KG1 (cell line): ENCODE measurements at regions not wholly inside any gene's neighbourhood (a gene's known extent, or its start where the extent isn't known, plus 50 kb on each side); places are given as distances from the start of the nearest gene placed in this dataset.

Source experiments
- DNase-seq: peaks from one replicate; lab custom pipeline; 2025; lab: John Stamatoyannopoulos, UW

DNA sequence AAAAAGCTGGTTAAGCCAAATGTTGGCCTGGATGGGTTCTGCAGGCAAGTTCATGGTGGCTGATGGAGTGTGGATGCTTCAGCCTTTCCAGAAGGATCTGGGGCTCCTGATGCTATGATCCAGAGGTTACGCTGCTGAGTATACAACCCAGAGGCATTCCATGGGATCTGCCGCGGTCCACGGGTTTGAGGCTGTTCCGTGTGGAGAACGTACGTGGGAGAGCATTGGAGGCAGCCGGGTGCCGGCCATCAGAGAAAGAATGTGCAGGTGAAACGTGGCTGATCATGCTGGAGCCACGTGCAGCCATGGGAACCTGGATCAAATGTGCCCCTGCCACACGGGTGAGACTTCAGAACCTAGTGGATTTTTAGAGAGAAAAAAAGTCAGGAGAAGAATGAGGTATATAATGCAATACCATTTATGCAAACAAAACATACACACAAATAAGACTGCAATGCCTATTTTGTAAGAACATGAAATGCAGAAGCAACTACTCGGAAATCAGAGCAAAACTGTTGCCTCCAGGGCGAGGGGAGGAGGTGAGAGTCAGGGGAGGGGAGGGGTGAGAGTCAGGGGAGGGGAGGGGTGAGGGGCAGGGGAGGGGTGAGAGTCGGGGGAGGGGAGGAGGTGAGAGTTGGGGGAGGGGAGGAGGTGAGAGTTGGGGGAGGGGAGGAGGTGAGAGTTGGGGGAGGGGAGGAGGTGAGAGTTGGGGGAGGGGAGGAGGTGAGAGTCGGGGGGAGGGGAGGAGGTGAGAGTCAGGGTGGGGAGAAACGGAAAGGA is 116.5 kb upstream of the C1orf174 start:
- DNase-seq: no peak

DNA sequence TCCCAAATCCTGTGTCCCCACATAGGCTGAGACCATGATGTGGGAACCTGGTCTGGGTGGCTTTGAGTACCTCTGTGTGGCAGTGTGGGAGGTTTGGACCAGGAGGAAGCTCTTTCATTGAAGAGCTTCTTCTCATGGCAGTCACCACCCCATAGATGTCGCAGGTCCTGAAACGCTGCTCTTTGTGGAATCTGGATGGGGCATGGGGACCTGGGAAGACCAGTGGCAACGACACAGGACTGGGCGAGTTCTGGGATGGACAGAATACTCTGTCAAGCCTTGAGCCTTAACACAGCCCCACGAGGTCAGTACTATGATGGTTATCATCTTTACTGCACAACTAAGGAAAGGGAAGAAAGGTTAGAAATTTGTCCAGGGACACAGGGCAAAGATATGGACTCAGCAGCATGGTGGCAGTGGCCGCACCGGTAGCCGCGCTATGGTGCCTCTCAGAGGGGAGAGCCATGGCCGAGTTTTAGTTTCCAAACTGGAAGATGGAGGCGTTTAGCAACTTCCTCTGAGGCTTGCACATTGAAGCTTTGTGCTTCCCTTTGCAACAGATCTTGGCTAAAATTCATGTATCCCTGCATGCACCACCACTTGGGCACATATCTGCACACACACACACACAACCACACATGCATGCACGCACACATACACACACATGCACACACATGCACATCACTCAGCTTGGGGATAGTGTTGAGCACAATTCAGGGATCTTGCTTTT is 117.7 kb upstream of the C1orf174 start:
- DNase-seq: no peak

DNA sequence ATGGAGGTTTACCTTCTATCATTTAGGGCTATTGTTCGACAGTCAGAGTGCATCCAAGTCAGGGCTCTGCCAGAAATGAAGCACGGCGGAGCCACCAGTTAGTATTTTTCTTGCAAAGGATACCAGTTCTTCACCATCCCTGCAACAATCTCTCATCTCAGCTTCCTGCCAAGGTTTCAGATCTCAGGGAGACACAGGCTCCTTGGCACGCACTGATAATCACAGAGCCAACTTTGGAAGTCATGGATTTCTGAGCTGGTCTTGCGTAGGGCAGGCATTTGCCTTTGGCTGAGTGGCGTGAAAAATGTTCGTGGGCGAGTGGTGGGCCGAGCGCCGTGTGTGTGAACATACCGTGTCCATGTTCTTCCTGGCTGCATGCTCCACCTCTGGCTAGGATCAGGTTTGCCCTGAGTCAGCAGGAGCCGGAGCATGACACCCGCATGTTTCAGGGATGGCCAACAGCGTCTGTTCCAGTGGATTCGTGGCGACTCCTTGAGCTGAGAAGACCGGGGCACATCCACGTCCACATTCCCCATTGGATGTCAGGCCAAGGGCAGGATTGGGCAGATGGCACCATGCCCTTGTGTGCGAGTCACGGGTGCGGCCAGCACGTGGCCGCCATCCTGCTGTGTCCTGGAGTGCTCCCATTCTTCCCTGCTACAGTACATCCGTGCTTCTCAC is 118.5 kb upstream of the C1orf174 start:
- DNase-seq: no peak

DNA sequence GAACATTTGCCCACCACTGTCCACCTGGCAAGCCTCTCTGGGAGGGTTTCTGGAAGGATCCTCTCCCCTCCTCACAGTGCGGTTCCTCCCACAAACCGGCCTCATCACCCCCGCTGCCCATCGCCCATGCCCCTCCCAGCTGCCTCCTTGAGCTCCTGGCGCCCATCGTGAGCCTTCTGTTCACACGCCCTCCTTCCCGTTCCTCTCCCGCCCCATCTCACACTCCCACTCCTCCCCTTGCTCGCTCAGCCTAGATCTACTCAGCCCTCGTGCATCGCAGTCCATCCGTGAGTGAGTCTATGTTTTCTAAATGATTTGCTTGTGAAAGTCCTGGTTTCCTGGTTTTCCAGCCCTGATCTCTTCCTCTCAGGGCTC is 119.1 kb upstream of the C1orf174 start:
- no peak for DNase-seq

DNA sequence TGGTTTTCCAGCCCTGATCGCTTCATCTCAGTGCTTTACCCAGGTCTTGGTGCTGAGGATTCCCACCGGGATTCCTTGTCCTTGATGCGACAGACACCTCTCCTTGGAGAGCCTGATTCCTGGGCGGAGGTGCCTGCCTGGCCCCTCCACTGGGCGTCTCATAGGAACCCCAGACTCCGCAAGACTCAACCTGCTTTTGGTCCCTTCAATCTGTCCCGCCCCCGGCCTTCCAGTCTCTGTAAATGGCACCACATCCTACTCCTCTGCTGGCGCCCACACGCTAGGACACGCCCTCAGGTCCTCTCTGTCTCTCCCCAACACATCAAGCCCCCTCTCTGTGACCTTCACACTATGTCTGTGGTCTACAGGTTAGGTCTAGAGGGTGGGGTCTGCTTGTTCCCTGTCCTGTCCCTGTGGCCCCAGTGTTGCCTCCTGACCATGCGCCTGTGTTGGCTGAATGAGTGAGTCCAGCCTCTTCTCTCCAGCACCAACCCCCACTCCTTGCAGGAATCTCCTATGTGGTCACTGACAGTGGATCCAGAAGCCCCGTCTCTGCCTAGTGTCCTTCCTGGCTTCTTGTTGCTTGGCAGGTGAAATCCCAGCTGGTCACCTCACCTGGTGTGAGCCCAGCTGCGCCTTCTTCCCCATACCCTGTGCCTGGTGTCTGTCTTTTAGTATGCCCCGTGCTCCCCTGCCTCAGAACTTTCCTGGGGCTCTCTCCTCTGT is 119.7 kb upstream of the C1orf174 start:
- no peak for DNase-seq

DNA sequence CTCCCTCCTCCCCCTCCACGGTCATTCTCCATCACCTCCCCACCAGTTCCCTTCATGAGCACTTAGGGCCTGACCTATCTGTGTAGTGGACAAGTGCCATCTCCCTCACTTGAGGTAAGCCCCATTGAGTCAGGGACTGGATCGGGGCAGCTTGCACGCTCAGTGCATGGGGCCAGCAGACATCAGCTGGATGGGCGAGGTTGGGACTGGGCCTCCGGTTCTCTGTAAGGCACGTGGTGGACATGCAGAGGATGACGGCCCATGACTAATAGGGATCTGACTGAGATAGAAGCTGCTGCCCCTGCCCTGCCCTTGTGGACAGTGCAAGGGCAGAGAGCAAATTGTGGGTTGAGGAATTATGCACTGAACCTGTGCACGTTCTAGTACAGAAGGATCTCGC is 120.4 kb upstream of the C1orf174 start:
- DNase-seq: no peak

DNA sequence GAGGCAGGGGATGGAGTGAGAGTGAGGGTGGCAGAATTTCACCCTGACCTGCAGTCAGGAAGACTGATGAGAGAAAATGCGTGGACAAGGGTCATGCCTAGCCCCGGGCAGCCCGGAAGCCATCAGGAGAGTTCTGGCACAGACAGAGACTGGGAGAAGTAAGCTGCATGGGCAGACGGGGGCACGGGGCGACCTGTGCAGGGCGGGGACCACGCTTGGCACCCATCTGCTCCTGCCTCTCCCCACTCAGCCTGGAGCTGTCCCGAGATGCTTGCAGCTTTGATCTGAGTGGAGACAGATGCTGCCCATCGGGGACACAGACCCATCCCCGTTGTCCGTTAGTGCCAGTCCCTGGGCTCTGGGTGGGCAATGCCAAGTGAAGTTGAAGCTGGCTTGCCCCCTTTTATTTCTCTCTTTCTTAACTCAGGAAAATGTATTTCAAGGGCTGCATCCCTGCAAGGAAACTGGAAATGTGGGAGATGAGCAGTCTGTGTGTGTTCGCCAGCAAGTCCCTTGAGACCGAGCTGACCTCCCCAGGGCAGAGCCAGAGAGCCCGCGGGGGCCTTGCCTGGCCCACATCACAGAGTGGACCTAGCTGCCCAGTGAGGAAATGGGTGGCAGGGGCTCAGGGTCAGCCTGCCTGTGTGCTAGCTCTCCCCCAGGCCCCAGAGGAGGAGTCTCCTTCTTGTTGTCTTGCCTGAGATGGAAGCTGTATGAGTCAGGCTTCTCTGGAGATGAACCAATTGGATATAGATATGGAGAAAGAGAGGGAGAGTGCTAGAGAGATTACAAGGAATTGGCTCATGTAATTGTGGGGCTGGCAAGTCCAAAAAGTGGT is 121.3 kb upstream of the C1orf174 start:
- DNase-seq: no peak

DNA sequence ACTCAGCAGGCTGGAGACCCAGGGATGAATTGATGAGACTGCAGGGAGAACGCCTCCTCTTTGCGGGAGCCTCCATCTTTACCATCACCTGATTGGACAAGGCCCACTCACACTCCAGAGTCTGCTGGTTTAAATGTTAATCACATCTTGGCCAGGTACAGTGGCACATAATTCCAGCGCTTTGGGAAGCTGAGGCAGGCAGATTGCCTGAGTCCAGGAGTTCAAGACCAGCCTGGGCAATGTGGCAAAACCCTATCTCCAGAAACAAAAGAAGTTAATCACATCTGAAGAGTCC is 121.8 kb upstream of the C1orf174 start:
- no peak for DNase-seq

DNA sequence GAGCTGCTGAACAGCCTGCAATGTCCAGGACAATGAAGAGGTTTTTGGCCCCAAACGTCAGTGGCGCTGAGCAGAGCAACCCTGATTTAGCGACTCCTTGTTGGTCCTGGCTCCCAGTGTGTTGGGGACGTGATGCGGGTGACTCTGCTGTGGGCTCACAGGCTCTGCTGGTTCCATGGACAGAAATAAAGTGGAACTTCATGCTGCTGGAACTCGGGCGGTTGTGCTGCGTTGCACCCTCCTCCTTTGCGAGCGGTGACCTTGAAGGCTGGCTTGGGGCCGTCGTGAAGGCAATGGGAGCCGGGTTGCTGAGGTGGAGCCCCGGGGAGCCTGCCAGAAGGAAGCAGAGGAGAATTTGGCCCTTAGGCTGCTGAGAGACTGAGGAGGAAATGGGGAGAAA is 122.6 kb upstream of the C1orf174 start:
- no peak for DNase-seq

DNA sequence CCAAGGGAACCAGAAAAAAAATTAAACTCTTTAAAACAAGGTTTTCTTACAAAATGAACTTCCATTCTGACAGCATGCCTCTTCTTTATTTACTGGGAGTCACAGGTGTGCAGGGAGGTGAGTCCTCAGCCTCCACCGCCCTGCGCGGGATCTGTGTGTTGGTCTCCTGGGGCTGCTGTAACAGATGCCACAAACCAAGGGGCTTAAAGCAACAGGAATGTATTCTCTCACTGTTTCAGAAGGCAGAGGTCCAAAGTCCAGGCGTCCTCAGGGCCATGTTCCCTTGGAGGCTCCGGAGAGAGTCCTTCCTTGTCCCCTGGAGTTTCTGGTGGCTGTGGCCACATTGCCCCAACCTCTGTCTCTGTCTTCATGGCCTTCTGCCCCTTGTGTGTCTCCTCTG is 123.6 kb upstream of the C1orf174 start:
- no peak for DNase-seq

DNA sequence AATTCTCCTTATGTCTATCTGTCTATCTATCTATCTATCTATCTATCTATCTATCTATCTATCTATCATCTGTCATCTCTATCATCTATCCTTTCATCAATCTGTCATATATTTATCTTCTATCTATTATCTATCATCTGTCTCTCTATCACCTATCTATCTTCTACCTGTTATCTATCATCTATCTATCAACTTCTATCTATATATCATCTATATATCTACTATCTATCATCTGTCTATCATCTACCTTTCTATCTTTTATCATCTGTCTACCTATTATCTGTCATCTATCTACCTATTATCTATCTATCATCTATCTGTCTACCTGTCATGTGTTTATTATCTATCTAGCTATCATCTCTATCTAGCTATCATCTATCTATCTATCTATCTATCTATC is 124.7 kb upstream of the C1orf174 start:
- DNase-seq: no peak

DNA sequence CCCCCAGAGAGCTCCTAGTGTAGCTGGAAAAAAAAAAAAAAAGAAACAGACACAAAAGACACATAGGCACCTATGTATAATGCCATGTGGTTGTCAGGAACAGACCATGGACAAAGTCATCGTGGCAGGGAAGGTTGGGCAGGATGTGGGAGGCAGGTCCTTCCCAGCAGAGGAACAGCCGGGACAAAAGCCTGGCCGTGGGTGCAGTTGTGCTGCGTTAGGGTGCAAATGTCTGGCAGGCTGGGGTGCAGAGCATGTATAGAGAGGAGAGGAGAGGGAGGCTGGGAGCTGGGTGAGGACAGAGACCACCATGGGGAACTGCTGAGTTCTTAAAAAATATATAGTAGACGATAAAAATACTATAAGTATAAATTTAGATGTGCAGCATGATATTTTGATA is 125.7 kb upstream of the C1orf174 start:
- no peak for DNase-seq

DNA sequence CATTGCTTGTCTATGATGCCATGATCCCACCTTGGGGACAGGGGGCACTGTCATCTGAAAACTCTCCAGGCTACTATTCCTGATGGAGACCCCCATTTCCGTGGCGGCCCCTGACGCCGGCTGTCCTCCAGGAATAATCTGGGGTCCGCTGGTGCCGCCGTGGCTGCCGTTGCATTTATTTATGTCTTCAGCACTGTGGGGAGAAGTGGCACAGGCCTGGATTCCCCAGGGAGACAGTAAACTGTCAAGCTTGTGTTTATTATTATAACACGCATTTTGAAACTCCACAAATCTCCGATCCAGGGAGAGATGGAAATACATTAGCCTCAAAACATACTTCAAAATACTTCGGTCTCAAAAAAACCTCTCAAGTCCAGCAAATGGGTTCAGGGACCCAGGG is 126.9 kb upstream of the C1orf174 start:
- no peak for DNase-seq

DNA sequence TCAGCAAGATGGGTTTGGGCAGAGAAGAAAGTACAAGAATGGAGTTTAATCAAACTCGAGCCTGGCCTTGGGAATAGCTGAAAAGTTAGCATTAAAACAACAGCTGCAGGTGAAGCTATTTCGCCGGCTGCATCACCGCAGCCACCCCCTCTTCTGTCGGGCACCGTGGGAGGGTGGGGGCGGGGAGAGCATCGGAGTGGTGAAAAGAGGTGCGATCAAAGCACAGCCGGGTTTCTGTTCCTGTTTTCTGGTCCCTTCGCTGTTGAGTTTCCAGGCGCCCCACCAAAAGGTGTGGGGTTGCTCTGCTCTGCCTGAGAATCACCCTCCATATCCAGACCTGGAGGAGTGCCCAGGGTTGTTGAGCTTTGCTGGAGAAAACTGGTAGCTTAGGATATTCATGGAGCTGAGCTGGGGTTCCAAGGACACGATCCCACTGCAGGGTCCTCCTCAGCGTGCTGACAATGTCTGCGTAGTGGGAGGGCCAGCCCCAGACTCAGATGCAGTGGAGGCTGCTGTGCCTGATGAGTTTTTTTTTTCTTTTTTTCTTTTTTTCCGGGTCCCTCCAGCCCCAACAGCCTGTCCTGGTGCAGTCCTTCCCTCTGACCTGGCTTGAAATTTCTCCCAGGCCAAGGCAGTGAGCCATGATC is 127.5 kb upstream of the C1orf174 start:
- no peak for DNase-seq

DNA sequence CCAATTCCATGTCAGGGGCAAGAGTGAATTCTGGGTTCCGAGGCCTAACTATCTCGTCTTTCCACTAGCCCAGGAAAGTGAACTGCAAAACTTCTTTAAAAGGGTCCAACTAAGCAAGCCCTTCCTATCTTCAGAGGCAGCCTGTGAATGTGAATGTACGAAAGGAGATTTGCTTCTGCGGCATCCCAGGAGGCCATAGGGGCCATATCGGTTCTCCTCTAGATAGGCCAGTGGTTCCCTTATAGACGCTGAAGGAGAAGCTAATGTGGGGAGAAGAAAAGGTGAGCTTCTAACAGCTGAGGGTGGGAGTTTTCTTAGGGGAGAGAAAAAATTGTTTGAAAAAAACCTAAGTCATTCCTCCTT is 128.0 kb upstream of the C1orf174 start:
- DNase-seq: no peak

DNA sequence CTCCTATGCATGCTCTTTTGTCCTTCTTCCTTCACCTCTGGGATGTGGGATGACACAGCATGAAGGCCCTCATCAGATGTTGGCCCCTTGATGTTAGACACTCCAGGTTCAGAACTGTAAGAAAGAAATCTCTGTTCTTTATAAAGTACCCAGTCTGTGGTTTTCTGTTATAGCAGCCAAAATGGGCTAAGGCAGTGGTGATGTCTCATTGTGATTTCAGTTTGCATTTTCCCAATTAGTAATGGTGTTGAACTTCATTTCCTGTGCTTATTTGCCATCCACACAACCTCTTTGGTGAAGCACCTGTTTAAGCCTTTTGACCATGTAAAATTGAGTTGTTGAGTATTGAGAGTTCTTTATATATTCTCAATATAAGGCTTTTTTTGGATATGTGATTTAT is 129.3 kb upstream of the C1orf174 start:
- DNase-seq: no peak

DNA sequence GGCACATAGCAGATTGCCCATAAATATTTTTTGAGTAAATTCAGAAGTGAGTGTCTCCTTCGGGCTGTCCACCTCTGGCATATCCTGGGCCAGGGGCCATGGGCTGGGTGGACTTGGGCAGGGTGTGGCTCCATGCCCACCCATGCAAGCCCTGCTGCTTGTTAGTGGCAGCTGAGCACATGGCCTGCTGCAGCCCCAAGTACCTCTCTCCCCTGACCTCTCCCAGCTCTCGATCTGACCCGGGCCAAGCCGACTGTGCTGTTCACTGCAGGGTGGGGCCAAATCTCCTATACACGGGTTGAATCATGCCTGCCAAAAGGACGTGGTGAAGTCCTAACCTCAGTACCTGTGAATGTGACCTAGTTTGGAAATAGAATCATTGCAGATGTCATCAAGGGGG is 132.5 kb upstream of the C1orf174 start:
- no peak for DNase-seq

DNA sequence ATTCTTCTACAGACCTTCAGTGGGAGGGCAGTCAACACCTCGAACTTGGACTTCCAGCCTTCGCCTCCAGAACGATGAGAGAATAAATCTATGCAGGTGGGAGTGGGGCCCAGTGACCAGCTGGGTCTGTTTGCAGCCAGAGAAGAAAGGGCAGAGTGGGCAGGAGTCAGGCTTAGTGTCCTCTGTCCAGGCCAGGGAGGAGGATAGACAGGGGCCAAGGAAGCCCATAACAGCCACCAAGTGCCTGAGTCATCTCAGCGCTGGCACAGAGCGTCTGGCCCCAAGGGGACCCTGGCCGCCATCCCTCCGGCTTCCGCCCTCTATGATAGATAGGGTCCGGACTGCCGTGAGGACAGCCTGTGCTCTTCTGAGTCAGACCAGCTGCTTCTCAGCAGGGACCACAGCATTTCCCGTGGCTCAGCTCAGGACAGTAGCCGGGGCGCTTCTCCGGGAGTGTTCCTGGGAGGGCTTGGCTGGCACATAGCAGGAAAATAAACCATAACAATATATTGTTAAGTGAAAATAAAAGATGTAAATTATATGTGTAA is 133.1 kb upstream of the C1orf174 start:
- DNase-seq: no peak

DNA sequence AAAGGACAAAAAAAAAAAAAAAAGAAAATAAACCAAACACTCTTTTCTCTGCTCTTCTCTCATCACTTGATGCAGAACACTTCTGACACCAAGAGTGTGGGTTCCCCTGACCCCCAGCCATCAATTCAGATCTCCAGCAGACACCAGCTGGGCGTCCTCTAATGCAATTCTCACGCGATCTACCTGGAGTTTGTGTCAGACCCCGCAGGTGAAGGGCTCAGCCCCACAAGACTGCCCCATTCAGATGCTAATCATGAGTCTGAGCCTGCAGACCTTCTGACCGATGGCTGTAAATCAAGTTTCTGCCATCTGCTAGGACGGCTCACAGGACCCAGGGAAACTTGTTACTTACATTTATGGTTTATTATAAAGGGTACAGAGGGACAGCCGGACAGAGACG is 133.6 kb upstream of the C1orf174 start:
- no peak for DNase-seq

DNA sequence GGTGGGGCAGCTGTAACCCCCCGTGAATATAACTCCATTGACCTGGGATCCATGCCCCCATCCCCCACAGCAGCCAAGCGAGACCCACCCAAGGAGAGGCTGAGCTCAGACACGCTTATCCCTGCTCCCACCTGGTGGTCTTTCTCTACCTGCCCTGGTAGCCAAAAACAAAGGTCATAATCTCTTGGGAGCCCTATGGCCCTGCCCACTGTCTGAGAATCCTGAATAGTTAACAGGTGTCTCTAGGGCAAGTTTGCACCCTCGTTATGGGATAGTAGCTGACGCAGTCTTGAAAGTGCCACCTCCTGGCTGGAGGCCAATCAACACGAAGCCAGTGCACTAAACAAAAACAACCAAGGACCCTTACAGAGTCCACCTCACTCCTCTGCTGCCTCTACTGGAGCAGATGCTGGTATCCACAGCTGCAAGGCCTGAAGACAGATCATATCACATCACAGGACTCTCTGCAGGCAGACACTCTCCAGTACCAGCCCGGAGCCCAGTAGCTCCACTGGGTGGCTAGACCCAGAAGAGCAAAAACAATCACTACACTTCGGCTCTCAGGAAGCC is 134.3 kb upstream of the C1orf174 start:
- DNase-seq: no peak

DNA sequence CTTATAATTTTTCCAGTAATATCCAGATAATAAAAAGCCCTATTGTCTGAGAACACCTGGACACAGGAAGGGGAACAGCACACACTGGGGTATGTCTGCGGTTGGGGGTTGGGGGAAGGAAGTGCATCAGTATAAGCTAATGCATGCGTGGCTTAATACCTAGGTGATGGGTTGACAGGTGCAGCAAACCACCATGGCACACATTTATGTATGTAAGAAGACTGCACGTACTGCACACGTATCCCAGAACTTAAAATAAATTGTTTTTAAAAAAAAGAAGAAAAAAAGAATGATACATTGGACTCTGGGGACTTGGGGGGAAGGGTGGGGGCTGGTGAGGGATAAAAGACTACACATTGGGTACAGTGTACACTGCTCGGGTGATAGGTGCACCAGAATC is 144.9 kb upstream of the C1orf174 start:
- no peak for DNase-seq
